ENCODE measurements at regions not wholly inside any gene's neighbourhood (a gene's known extent, or its start where the extent isn't known, plus 50 kb on each side); places are given as distances from the start of the nearest gene placed in this dataset.
"Not testable (repeated sequence)": the region's sequence is repeated elsewhere in the genome, so short reads cannot be mapped to it uniquely, and the experiment has no call there.

DNA sequence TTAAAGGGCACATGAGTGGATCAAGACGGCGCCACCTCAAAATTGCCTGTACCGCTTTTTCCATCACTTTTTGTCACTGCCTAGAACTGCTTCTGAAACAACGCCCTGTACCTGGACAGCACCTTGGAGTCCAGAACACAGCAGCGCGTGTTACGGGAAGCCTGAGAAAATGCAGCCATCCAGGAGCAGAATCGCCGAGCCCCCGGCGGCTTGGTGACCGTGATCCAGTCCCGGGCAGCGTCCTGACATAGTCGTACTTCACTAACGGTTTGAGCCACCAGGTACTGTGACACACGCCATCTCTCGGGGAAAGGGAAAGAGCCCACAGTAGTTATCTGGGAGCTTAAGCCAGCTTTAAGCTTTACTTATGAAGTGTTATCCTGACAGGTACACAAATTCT lies 168.9 kb upstream of the SALL3 start:
- no peak for DNase-seq (ENCODE audit: low read depth in 2 of 2)

GRCh38 chr18:78812067-78812466 lies 167.6 kb upstream of the SALL3 start:
- DNase-seq (ENCODE audit: low read depth in 2 of 2) = no peak

DNA sequence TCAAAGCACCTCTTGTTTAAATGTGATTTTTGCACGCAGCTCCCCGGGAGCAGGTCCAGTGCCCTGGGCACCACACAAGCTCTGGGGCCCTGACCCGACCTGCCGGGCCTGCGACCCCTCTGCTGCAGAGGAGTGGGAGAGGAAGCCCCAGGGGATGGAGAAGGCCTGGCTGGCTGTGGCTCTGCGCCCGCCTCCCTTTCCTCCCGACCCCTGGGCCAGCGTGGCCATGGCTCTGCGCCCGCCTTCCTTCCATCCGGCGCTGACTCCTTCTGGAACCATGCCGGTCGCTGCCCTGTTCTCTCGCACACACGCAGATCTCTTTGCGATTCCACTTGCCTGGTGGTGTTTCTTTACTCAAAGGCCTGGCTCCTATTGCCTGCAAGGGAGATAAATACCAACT lies 166.5 kb upstream of the SALL3 start:
- DNase-seq (ENCODE audit: low read depth in 2 of 2) = no peak

DNA sequence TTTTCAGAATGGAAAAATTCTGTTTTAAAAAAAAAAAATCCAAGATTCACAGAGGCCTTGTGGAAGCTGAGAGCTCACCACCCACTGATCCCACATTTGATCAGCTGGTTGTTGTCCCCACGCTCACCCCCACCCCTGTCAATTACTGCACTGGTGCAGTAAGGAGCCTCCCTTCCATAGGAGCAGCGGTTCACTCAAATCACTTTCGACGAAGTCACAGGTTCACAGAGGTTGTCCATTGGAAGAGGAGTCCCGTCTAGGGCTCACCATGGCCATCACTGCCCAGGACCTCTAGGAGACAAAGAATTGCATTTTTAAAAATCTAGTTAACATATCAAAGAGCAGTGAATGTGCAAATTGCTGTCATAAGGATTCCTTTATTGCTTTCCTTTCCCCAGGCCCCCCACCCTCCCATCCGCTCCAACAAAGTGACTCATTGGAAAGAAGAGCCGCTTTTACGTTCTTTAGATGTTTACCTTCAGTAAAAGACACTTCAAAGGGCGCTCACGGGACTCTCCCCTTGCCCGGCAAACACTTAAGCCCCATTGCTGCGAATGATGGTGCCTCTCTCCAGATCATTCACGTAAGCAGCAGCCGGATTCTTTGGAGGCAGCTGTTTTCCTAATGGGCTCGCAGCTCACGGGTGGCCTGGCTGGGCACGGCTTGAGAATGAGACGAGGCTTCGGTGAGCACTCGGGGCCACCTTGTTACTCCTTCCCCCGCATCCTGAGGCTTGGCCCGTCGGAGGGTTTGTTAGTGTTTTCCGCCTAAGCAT lies 165.5 kb upstream of the SALL3 start:
- no peak for DNase-seq (ENCODE audit: low read depth in 2 of 2)

GRCh38 chr18:78814766-78815165 lies 164.9 kb upstream of the SALL3 start:
- no peak for DNase-seq (ENCODE audit: low read depth in 2 of 2)

DNA sequence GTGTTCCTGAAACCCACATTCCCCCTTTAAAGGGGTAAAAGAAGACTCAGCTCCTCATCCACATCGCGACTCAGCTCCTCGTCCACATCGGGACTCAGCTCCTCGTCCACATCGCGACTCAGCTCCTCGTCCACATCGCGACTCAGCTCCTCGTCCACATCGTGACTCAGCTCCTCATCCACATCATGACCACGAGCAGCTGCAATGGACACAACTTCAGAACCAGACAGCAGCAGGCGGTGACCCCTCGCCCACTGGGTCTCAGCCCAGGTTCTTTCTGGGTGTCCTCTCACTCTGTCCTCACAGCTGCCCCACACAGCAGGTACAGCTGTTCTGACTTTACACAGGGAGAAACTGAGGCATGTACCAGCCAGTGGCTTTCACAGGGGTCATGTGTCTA lies 163.5 kb upstream of the SALL3 start:
- DNase-seq (ENCODE audit: low read depth in 2 of 2) = no peak

GRCh38 chr18:78816916-78817315 lies 162.7 kb upstream of the SALL3 start:
- DNase-seq (ENCODE audit: low read depth in 2 of 2) = no peak

- no peak for DNase-seq (ENCODE audit: low read depth in 2 of 2)
Measured at GRCh38 chr18:78818495-78818894, 161.1 kb upstream of the SALL3 start.

GRCh38 chr18:78818961-78819360 lies 160.7 kb upstream of the SALL3 start:
- DNase-seq (ENCODE audit: low read depth in 2 of 2) = no peak

- DNase-seq (ENCODE audit: low read depth in 2 of 2) = no peak
Measured at GRCh38 chr18:78820161-78820834, 159.3 kb upstream of the SALL3 start.

- DNase-seq (ENCODE audit: low read depth in 2 of 2) = no peak
Measured at GRCh38 chr18:78821396-78821795, 158.2 kb upstream of the SALL3 start.

DNA sequence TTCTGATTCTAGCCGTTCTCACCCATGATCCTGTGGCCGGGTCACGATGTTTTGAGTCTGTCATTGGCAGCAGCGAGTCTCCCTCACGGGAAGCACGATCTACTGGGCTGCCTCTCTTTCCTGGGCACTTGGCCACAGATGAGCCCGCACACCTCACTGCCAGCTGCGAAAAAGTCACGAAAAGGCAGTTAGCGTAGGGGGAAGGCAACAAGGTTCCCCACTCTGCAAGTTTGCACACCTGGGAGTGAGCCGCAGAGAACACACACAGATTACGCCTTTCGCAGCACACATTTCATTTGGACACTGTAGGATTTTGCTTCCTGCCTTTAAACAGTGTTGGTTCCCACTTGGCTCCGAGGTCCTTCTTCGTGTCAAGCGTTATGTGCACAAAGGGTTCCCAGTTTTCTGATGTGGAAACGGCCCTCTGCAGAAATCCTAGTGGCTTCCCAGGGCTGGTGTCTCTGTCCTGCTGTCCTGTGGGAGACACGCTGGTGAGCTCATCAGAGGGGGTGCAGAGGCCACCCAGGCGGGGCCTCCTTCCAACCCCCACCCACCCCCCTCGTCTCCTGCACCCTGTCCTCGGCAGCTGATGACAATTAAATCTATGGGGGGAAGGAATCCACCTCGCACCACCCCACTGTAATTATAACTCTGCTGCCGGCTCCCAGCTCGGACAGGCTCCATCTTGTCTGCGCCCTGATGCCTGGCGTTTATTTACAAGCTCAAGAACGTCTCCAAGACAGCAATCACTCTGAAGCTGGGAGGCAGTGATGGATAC lies 157.3 kb upstream of the SALL3 start:
- no peak for DNase-seq (ENCODE audit: low read depth in 2 of 2)

DNA sequence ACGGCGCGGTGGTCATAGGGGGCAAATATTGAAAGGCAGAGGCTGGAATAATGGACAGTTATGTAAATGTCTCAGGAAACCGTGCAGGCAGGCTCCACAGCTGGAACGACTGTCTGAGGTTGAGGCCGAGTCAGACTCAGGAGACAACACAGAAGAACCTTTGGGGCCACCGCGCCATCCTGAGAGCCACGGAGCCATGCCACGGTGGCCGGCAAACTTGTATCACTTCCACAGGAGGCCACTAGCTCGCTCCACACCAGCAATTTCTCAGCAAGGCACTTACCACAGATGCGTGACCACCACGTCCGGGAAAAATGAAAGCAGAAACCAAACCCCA lies 156.7 kb upstream of the SALL3 start:
- DNase-seq (ENCODE audit: low read depth in 2 of 2) = no peak

- no peak for DNase-seq (ENCODE audit: low read depth in 2 of 2)
Measured at GRCh38 chr18:78825168-78825567, 154.4 kb upstream of the SALL3 start.

GRCh38 chr18:78826631-78827030 lies 153.0 kb upstream of the SALL3 start:
- no peak for DNase-seq (ENCODE audit: low read depth in 2 of 2)

DNA sequence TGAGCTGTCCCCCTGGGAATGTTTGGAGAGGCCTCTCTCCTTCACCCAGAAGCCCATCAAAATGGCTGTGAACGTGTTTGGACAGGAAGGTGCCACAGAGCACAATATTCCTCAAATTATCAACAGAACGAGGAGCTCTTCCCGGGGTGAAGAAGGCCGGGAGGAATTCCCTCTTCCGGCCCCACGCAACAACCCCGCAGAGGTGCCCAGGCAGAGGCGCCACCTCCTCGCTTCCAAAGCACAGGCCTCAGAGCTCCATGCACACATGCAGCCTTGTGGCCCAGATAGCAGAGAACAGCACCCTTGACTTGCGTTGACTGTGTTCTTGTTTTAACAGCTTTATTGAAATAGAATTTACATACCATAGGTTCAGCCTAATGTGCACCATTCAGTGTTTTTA lies 152.5 kb upstream of the SALL3 start:
- no peak for DNase-seq (ENCODE audit: low read depth in 2 of 2)

GRCh38 chr18:78828131-78828530 lies 151.5 kb upstream of the SALL3 start:
- DNase-seq (ENCODE audit: low read depth in 2 of 2) = no peak

DNA sequence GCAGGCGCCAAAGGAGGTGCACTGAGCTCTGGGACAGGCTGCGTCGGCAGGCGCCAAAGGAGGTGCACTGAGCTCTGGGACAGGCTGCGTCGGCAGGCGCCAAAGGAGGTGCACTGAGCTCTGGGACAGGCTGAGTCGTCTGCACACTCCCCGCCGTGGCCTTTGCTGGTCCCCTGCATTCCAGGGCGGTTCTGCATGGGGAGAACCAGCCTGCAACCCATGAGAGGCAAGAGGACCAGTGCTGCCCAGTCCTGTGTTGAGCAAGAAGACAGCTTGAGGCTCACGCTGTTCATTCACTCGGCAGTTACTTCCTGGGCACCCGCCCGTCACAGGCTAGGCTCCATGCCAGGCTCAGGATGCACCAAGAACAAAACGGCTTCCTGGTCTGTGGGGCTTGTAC lies 150.6 kb upstream of the SALL3 start:
- not testable (repeated sequence) for DNase-seq (ENCODE audit: low read depth in 2 of 2)

DNA sequence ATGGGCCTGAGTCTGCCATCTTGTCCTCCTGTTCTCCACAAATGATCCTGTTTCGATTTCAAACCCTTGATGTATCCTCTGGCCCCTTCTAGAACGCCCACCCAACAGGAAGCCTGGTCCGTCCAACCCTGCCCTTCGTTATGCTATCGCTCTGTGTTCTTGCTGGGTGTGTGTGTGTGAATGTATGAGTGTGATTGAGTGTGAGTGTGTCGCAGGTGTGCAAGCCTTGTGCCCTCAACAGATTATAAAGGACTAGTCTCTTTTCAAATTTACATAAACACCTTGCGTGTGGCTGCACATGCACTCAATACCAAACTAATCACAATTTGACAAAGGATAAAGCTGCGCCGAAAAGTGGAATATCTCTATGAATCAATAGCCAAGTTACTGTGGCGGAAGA lies 149.5 kb upstream of the SALL3 start:
- DNase-seq (ENCODE audit: low read depth in 2 of 2) = no peak

- no peak for DNase-seq (ENCODE audit: low read depth in 2 of 2)
Measured at GRCh38 chr18:78830826-78831225, 148.8 kb upstream of the SALL3 start.

GRCh38 chr18:78831603-78832002 lies 148.0 kb upstream of the SALL3 start:
- DNase-seq (ENCODE audit: low read depth in 2 of 2) = no peak

GRCh38 chr18:78833833-78834232 lies 145.8 kb upstream of the SALL3 start:
- DNase-seq (ENCODE audit: low read depth in 2 of 2) = no peak

GRCh38 chr18:78836838-78837237 lies 142.8 kb upstream of the SALL3 start:
- no peak for DNase-seq (ENCODE audit: low read depth in 2 of 2)
